ENCODE measurements at regions not wholly inside any gene's neighbourhood (a gene's known extent, or its start where the extent isn't known, plus 50 kb on each side); places are given as distances from the start of the nearest gene placed in this dataset.

- no peak for TF ChIP-seq CTCF (IDR thresholded peaks at IDR 0.05 in 4 of 5, conservative IDR thresholded peaks at IDR 0.05 in 1 of 5)
- no peak for TF ChIP-seq POLR2A (IDR thresholded peaks at IDR 0.05)
Measured at GRCh38 chr9:78763424-78763823, 466.5 kb downstream of the PSAT1 start.

All from gastrocnemius medialis (tissue), 4 donors.